Astrocyte (in vitro differentiated cells and primary cell): ENCODE measurements at regions not wholly inside any gene's neighbourhood (a gene's known extent, or its start where the extent isn't known, plus 50 kb on each side); places are given as distances from the start of the nearest gene placed in this dataset.

Source experiments
- DNase-seq: peaks from one replicate; pipeline ENCODE4 v3.0.0-alpha.2; 2010; ENCODE audit warnings: low read depth
- FAIRE-seq: peaks from 2 replicates; lab custom pipeline; 2011; peaks lifted over from hg19 to GRCh38; lab: Jason Lieb, UNC
- H2AFZ ChIP-seq: 2 replicates; pipeline ENCODE4 v1.6.0; 2012; ENCODE audit warnings: low read depth, low read length, inconsistent platforms
- H3K27ac ChIP-seq: 2 replicates; pipeline ENCODE4 v1.5.1; 2011; ENCODE audit warnings: low read depth, low read length, inconsistent platforms
- H3K27me3 ChIP-seq: 2 replicates; pipeline ENCODE4 v1.6.0; 2011; ENCODE audit warnings: low read length, inconsistent platforms; ENCODE audit not compliant: insufficient read depth
- H3K36me3 ChIP-seq: 2 replicates; pipeline ENCODE4 v1.5.1; 2011; ENCODE audit warnings: low read length, inconsistent platforms; ENCODE audit not compliant: insufficient read depth
- H3K4me1 ChIP-seq: 2 replicates; pipeline ENCODE4 v1.5.1; 2011; ENCODE audit warnings: low read length, inconsistent platforms; ENCODE audit not compliant: insufficient read depth
- H3K4me2 ChIP-seq: 2 replicates; pipeline ENCODE4 v1.6.0; 2012; ENCODE audit warnings: low read length, inconsistent platforms
- H3K4me3 ChIP-seq: 2 replicates; pipeline ENCODE4 v1.5.1; 2011; ENCODE audit warnings: low read depth, mild to moderate bottlenecking, low read length, inconsistent platforms; ENCODE audit not compliant: insufficient read depth
- H3K79me2 ChIP-seq: 2 replicates; pipeline ENCODE4 v1.6.0; 2012; ENCODE audit warnings: mild to moderate bottlenecking, low read length, inconsistent platforms; ENCODE audit not compliant: insufficient read depth
- H3K9ac ChIP-seq: 2 replicates; pipeline ENCODE4 v1.6.0; 2012; ENCODE audit warnings: mild to moderate bottlenecking, low read length, inconsistent platforms
- H3K9me3 ChIP-seq: 2 replicates; pipeline ENCODE4 v1.5.1; 2012; ENCODE audit warnings: low read depth, mild to moderate bottlenecking, low read length, inconsistent platforms; ENCODE audit not compliant: insufficient read depth
- H4K20me1 ChIP-seq: 2 replicates; pipeline ENCODE4 v1.6.0; 2012; ENCODE audit warnings: low read length, inconsistent platforms; ENCODE audit not compliant: insufficient read depth
- H3K27ac Mint-ChIP-seq: one replicate; pipeline ENCODE4 v1.8.0; 2021; ENCODE audit warnings: mild to moderate bottlenecking, mixed read lengths; ENCODE audit not compliant: unreplicated experiment
- H3K27me3 Mint-ChIP-seq: one replicate; pipeline ENCODE4 v1.8.0; 2021; ENCODE audit warnings: low read depth, mixed read lengths; ENCODE audit not compliant: unreplicated experiment
- H3K36me3 Mint-ChIP-seq: one replicate; pipeline ENCODE4 v1.8.0; 2021; ENCODE audit warnings: low read depth, mixed read lengths; ENCODE audit not compliant: unreplicated experiment
- H3K4me1 Mint-ChIP-seq: one replicate; pipeline ENCODE4 v1.8.0; 2021; ENCODE audit warnings: low read depth, mixed read lengths; ENCODE audit not compliant: unreplicated experiment
- H3K4me3 Mint-ChIP-seq: one replicate; pipeline ENCODE4 v1.8.0; 2021; ENCODE audit warnings: mild to moderate bottlenecking, moderate library complexity, mixed read lengths; ENCODE audit not compliant: unreplicated experiment
- H3K9me3 Mint-ChIP-seq: one replicate; pipeline ENCODE4 v1.8.0; 2021; ENCODE audit warnings: mild to moderate bottlenecking, mixed read lengths; ENCODE audit not compliant: unreplicated experiment
- EZH2 ChIP-seq: IDR thresholded peaks from 2 replicates; pipeline ENCODE4 v1.6.1; 2012; ENCODE audit warnings: mild to moderate bottlenecking, low read length, inconsistent platforms; ENCODE audit not compliant: insufficient read depth
- TF ChIP-seq, protein P1 (sequence below): IDR thresholded peaks from 2 replicates; pipeline ENCODE4 v1.5.1; 2011; ENCODE audit warnings: low read depth, mild to moderate bottlenecking, inconsistent platforms, low read length, moderate library complexity; ENCODE audit not compliant: insufficient read depth

DNA sequence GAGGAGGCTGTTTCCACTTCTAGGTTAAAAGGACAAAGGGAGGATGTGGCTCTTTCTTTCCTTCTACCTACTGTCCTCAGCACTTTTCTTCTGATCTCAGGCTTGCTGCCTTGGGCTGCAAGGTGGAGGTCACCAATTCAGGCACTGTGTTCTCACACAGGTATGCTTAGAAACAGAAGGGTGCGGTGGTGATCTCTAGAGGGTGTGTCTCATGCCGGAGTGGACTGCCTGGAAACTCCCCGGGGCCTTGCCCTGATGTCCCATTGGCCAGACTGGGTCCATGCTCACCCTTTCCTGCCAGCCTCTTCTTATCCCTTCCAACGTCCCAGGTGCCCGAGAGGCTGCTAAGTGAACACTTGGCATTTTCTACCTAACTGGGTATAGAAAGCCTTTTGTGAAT lies 1197.6 kb downstream of the AACS start:
- Mint-ChIP-seq H3K27me3 (no peaks in the 10 kb centered on the region), H3K4me1 (no peaks in the 10 kb centered on the region), H3K27ac (no peak overlapping the region), H3K4me3 (no peak overlapping the region), H3K9me3 (peaks cover 6% of the 10 kb centered on the region), H3K36me3 (no peaks in the 10 kb centered on the region)
- Histone ChIP-seq H3K27ac (no peak overlapping the region), H4K20me1 (no peaks in the 10 kb centered on the region), H3K9me3 (no peaks in the 10 kb centered on the region), H3K4me2 (no peak overlapping the region), H3K9ac (no peak overlapping the region), H3K27me3 (no peaks in the 10 kb centered on the region), H3K4me3 (no peak overlapping the region), H3K4me1 (no peaks in the 10 kb centered on the region), H2AFZ (no peak overlapping the region), H3K79me2 (no peaks in the 10 kb centered on the region), H3K36me3 (no peaks in the 10 kb centered on the region)
- no peak for DNase-seq
- no peak for FAIRE-seq
- TF ChIP-seq EZH2: no peak
- TF ChIP-seq, protein P1, sequence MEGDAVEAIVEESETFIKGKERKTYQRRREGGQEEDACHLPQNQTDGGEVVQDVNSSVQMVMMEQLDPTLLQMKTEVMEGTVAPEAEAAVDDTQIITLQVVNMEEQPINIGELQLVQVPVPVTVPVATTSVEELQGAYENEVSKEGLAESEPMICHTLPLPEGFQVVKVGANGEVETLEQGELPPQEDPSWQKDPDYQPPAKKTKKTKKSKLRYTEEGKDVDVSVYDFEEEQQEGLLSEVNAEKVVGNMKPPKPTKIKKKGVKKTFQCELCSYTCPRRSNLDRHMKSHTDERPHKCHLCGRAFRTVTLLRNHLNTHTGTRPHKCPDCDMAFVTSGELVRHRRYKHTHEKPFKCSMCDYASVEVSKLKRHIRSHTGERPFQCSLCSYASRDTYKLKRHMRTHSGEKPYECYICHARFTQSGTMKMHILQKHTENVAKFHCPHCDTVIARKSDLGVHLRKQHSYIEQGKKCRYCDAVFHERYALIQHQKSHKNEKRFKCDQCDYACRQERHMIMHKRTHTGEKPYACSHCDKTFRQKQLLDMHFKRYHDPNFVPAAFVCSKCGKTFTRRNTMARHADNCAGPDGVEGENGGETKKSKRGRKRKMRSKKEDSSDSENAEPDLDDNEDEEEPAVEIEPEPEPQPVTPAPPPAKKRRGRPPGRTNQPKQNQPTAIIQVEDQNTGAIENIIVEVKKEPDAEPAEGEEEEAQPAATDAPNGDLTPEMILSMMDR: no peak

DNA sequence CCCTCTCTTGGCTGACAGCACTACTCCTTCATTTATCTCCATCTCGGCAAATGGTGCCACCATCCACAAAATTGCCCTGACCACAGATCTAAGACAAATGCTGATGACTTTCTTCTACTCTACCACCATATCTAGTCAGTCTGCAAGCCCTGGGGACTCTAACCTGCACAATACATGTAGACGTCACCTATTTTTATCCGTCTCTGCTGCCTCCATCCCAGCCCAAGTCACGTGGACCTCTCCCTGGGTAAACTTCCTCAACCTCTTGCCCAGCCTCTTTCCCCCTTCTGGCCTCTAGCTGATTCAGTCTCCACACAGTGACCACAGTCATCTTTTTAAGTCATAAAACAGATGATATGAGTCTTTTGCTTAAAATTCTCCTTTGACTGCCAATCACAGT lies 1203.0 kb downstream of the AACS start:
- H3K4me1 Mint-ChIP-seq: no peaks in the 10 kb centered on the region
- no peaks in the 10 kb centered on the region for H3K27me3 Mint-ChIP-seq
- no peak overlapping the region for H3K4me3 Mint-ChIP-seq
- no peak overlapping the region for H2AFZ ChIP-seq
- DNase-seq (no peak), FAIRE-seq (no peak)
- no peaks in the 10 kb centered on the region for H4K20me1 ChIP-seq
- TF ChIP-seq EZH2: no peak
- H3K9me3 ChIP-seq: no peaks in the 10 kb centered on the region
- H3K4me1 ChIP-seq: no peaks in the 10 kb centered on the region
- H3K9me3 Mint-ChIP-seq: peaks cover 10% of the 10 kb centered on the region
- H3K79me2 ChIP-seq: no peaks in the 10 kb centered on the region
- H3K36me3 Mint-ChIP-seq: no peaks in the 10 kb centered on the region
- no peak overlapping the region for H3K9ac ChIP-seq
- no peak overlapping the region for H3K4me2 ChIP-seq
- no peak overlapping the region for H3K27ac Mint-ChIP-seq
- no peaks in the 10 kb centered on the region for H3K36me3 ChIP-seq
- no peak overlapping the region for H3K27ac ChIP-seq
- no peak overlapping the region for H3K4me3 ChIP-seq
- no peaks in the 10 kb centered on the region for H3K27me3 ChIP-seq

- H2AFZ ChIP-seq: no peak overlapping the region
- TF ChIP-seq EZH2: no peak
- TF ChIP-seq, protein P1: no peak
- no peak for DNase-seq
- no peaks in the 10 kb centered on the region for H3K4me1 ChIP-seq
- Mint-ChIP-seq H3K36me3 (no peaks in the 10 kb centered on the region), H3K4me3 (no peak overlapping the region), H3K4me1 (no peaks in the 10 kb centered on the region), H3K27me3 (no peaks in the 10 kb centered on the region), H3K27ac (no peak overlapping the region), H3K9me3 (peaks cover 19% of the 10 kb centered on the region)
- no peaks in the 10 kb centered on the region for H4K20me1 ChIP-seq
- no peaks in the 10 kb centered on the region for H3K36me3 ChIP-seq
- H3K9ac ChIP-seq: no peak overlapping the region
- H3K27ac ChIP-seq: no peak overlapping the region
- no peaks in the 10 kb centered on the region for H3K79me2 ChIP-seq
- no peaks in the 10 kb centered on the region for H3K9me3 ChIP-seq
- H3K27me3 ChIP-seq: no peaks in the 10 kb centered on the region
- H3K4me2 ChIP-seq: no peak overlapping the region
- H3K4me3 ChIP-seq: no peak overlapping the region
- FAIRE-seq: no peak
These were observed 1205.9 kb downstream of the AACS start for GRCh38 chr12:126271159-126271558.
